HG03342 (cell line): ENCODE measurements at regions not wholly inside any gene's neighbourhood (a gene's known extent, or its start where the extent isn't known, plus 50 kb on each side); places are given as distances from the start of the nearest gene placed in this dataset.
"Not testable (repeated sequence)": the region's sequence is repeated elsewhere in the genome, so short reads cannot be mapped to it uniquely, and the experiment has no call there.

Experiments
- ATAC-seq: cut with Tn5 transposase; IDR thresholded peaks from one replicate; pipeline ENCODE4 v1.9.1; 2021; ENCODE audit warnings: mild to moderate bottlenecking, moderate library complexity; ENCODE audit not compliant: unreplicated experiment

- ATAC-seq, result no peak
Observed at GRCh38 chr6:4656106-4656505, 120.1 kb upstream of the CDYL start.

GRCh38 chr6:4655196-4656025 lies 120.8 kb upstream of the CDYL start:
- ATAC-seq, result no peak

- no peak for ATAC-seq
Observed at GRCh38 chr6:4653141-4653540, 123.1 kb upstream of the CDYL start.

GRCh38 chr6:4651831-4652467 lies 124.3 kb upstream of the CDYL start:
- ATAC-seq, result no peak

- ATAC-seq, result no peak
Observed at GRCh38 chr6:4649728-4650127, 126.5 kb upstream of the CDYL start.

- ATAC-seq, result no peak
Observed at GRCh38 chr6:4647414-4648365, 128.5 kb upstream of the CDYL start.

GRCh38 chr6:4645713-4646360 lies 130.4 kb upstream of the CDYL start:
- ATAC-seq, result no peak

- ATAC-seq, result no peak
Observed at GRCh38 chr6:4644996-4645395, 131.2 kb upstream of the CDYL start.

- ATAC-seq, result no peak
Observed at GRCh38 chr6:4641461-4641860, 134.7 kb upstream of the CDYL start.

- ATAC-seq, result no peak
Observed at GRCh38 chr6:4640139-4640538, 136.1 kb upstream of the CDYL start.

GRCh38 chr6:4638641-4639040 lies 137.6 kb upstream of the CDYL start:
- ATAC-seq, result no peak

GRCh38 chr6:4637691-4638433 lies 138.3 kb upstream of the CDYL start:
- ATAC-seq, result peak; percentile 74

GRCh38 chr6:4636881-4637224 lies 139.4 kb upstream of the CDYL start:
- no peak for ATAC-seq

GRCh38 chr6:4636191-4636880 lies 139.9 kb upstream of the CDYL start:
- ATAC-seq, result no peak

- ATAC-seq, result no peak
Observed at GRCh38 chr6:4635666-4636065, 140.5 kb upstream of the CDYL start.

- ATAC-seq, result no peak
Observed at GRCh38 chr6:4632421-4632820, 143.8 kb upstream of the CDYL start.

GRCh38 chr6:4629789-4630188 lies 146.4 kb upstream of the CDYL start:
- ATAC-seq, result not testable (repeated sequence)

- ATAC-seq, result no peak
Observed at GRCh38 chr6:4625557-4625956, 150.6 kb upstream of the CDYL start.

GRCh38 chr6:4624726-4625125 lies 151.5 kb upstream of the CDYL start:
- ATAC-seq, result no peak
